K562 (cell line): ENCODE measurements at regions not wholly inside any gene's neighbourhood (a gene's known extent, or its start where the extent isn't known, plus 50 kb on each side); places are given as distances from the start of the nearest gene placed in this dataset.

Experiments
- ATAC-seq: fragments of 200-7000 bp; cut with Tn5 transposase; 3 replicates; pipeline ENCODE4 v1.9.1; 2020; ENCODE audit warnings: moderate library complexity
- BruUV-seq: library from RNA; stranded (reverse); fragments of 400-500 nt; replicated peaks from 2 replicates; lab custom pipeline; 2021; lab: Mats Ljungman, UMichigan
- CTCF ChIA-PET: fragments of 300-600 bp; formaldehyde crosslinking; extraction: SDS; loops from one replicate; lab custom pipeline; 2021; ENCODE audit warnings: low intra/inter-chr PET ratio; lab: Yijun Ruan, JAX
- POLR2A ChIA-PET: fragments of 300-600, 350-650 bp; sonication (Branson Sonifier 250); formaldehyde crosslinking; extraction: SDS; loops from one replicate; lab custom pipeline; 2021; ENCODE audit warnings: antibody characterized with exemption, inconsistent platforms; lab: Yijun Ruan, JAX
- DNase-seq, 4 experiments: peaks; one replicate each; pipeline versions ENCODE4 v3.0.0 to v3.0.0-alpha.2; 2011 to 2018; ENCODE audit warnings: low spot score in 3 of 4, mixed read lengths in 3 of 4; ENCODE audit errors: extremely low read depth in 1 of 4
- FAIRE-seq: peaks from 2 replicates; lab custom pipeline; 2011; peaks lifted over from hg19 to GRCh38; lab: Jason Lieb, UNC
- H2AFZ ChIP-seq: 2 replicates; pipeline ENCODE4 v1.6.0; 2011; ENCODE audit warnings: low read depth, low read length, control low read depth, inconsistent platforms
- H3K27ac ChIP-seq: fragments of 200-600 bp; 3 replicates; pipeline ENCODE4 v1.8.0; 2011; ENCODE audit warnings: low read depth, mild to moderate bottlenecking, control low read depth, inconsistent platforms, low read length, moderate library complexity, mixed read lengths; ENCODE audit errors: extremely low read depth
- H3K27me3 ChIP-seq, 2 experiments: fragments of 300-600 bp in 1 of 2; 2 replicates in 1 of 2; 3 replicates in 1 of 2; pipeline versions ENCODE4 v1.6.0 to v1.8.0; 2011; ENCODE audit warnings: inconsistent platforms in 2 of 2, low read length in 2 of 2, mild to moderate bottlenecking in 1 of 2, mixed read lengths in 1 of 2, moderate library complexity in 1 of 2; ENCODE audit not compliant: control insufficient read depth in 2 of 2, insufficient read depth in 2 of 2
- H3K36me3 ChIP-seq: fragments of 300-600 bp; 3 replicates; pipeline ENCODE4 v1.8.0; 2011; ENCODE audit warnings: mild to moderate bottlenecking, low read length, inconsistent platforms; ENCODE audit not compliant: control insufficient read depth, insufficient read depth
- H3K4me1 ChIP-seq, 2 experiments: fragments of 200-600 bp in 1 of 2; replicated peaks in 1 of 2; 2 replicates in 1 of 2; 3 replicates in 1 of 2; pipeline versions ENCODE4 v1.5.1 to v1.8.0; 2011; ENCODE audit warnings: inconsistent platforms in 2 of 2, low read length in 2 of 2, mild to moderate bottlenecking in 1 of 2, mixed read lengths in 1 of 2, moderate library complexity in 1 of 2; ENCODE audit not compliant: control insufficient read depth in 2 of 2, insufficient read depth in 2 of 2
- H3K4me2 ChIP-seq: 2 replicates; pipeline ENCODE4 v1.6.1; 2011; ENCODE audit warnings: low read length, control low read depth, inconsistent platforms, mixed read lengths; ENCODE audit not compliant: insufficient read depth
- H3K4me3 ChIP-seq: fragments of 200-600 bp; sonication (generic), shearing (Covaris generic); 2 replicates; pipeline ENCODE4 v1.5.1; 2016; ENCODE audit warnings: control low read depth, inconsistent platforms
- H3K79me2 ChIP-seq: fragments of 200-600 bp; 3 replicates; pipeline ENCODE4 v1.8.0; 2011; ENCODE audit warnings: low read length, inconsistent platforms; ENCODE audit not compliant: control insufficient read depth, insufficient read depth
- H3K9ac ChIP-seq, 2 experiments: 2 replicates each; pipeline versions ENCODE4 v1.6.0 to v1.6.1; 2011; ENCODE audit warnings: low read depth in 2 of 2, low read length in 2 of 2, control low read depth in 1 of 2, inconsistent platforms in 1 of 2, mild to moderate bottlenecking in 1 of 2, mixed read lengths in 1 of 2; ENCODE audit not compliant: insufficient read depth in 1 of 2
- H3K9me1 ChIP-seq: one replicate; pipeline ENCODE4 v1.6.0; 2011; ENCODE audit warnings: inconsistent platforms, mild to moderate bottlenecking, low read length, moderate library complexity; ENCODE audit not compliant: control insufficient read depth, insufficient read depth
- H3K9me3 ChIP-seq: replicated peaks from 2 replicates; pipeline ENCODE4 v1.5.1; 2011; ENCODE audit warnings: low read depth, low read length, inconsistent platforms; ENCODE audit not compliant: control insufficient read depth, insufficient read depth
- H4K20me1 ChIP-seq: replicated peaks from 2 replicates; pipeline ENCODE4 v1.6.1; 2011; ENCODE audit warnings: low read length, inconsistent platforms, mixed read lengths; ENCODE audit not compliant: control insufficient read depth, insufficient read depth
- FOS ChIP-seq: IDR thresholded peaks from 3 replicates; pipeline ENCODE4 v1.6.1; 2011; ENCODE audit not compliant: insufficient read length; ENCODE audit errors: extremely low read depth
- HDAC2 ChIP-seq: fragments of 450-650 bp; IDR thresholded peaks from 2 replicates; pipeline ENCODE4 v1.6.1; 2016; ENCODE audit warnings: mild to moderate bottlenecking
- MYNN ChIP-seq, 2 experiments: sonication (generic); formaldehyde crosslinking in 1 of 2; IDR thresholded peaks; 2 replicates each; pipeline versions ENCODE4 v1.5.0 to v1.6.1; 2016 to 2020; ENCODE audit warnings: antibody characterized with exemption in 1 of 2, missing genetic modification reagents in 1 of 2
- NR3C1 ChIP-seq: sonication (generic); formaldehyde crosslinking; IDR thresholded peaks from 2 replicates; pipeline ENCODE4 v1.8.1; 2022; ENCODE audit warnings: missing genetic modification reagents
- ZC3H11A ChIP-seq: IDR thresholded peaks from 2 replicates; pipeline ENCODE4 v1.6.1; 2012; ENCODE audit warnings: low read depth, low read length, improper control_type of control experiment
- WGBS: fragments of 100-300 bp; shearing (Covaris generic); methylation state at CpG from one replicate; pipeline ENCODE4 v1.1.6; 2016; ENCODE audit warnings: low coverage, mixed read lengths; ENCODE audit not compliant: insufficient coverage; ENCODE audit errors: missing lambda C conversion rate; 5-methylcytosine and 5-hydroxymethylcytosine counted together
- in situ Hi-C: fragments of 300-500 bp; cut with MboI; formaldehyde crosslinking; loops from 4 replicates; pipeline ENCODE4 v1.15.0; 2018; ENCODE audit warnings: inconsistent platforms, mixed read lengths
- intact Hi-C: fragments of 100-400 bp; cut with micrococcal nuclease; formaldehyde crosslinking; loops from 2 replicates; pipeline ENCODE4 v1.14.2; 2022
- TF ChIP-seq, protein P1 (sequence below), 2 experiments: fragments of 450-650 bp in 1 of 2; sonication (generic) in 1 of 2; formaldehyde crosslinking in 1 of 2; IDR thresholded peaks; 2 replicates each; pipeline versions ENCODE4 v1.7.1 to v1.9.0; 2016 to 2022; ENCODE audit warnings: inconsistent platforms in 1 of 2, mild to moderate bottlenecking in 1 of 2, missing genetic modification reagents in 1 of 2
- TF ChIP-seq, protein P2 (sequence below): fragments of 250-450 bp; sonication (Bioruptor Pico); IDR thresholded peaks from 2 replicates; pipeline ENCODE4 v1.5.0; 2021
- TF ChIP-seq, protein P3 (sequence below): sonication (generic); formaldehyde crosslinking; IDR thresholded peaks from 2 replicates; pipeline ENCODE4 v1.8.0; 2022; ENCODE audit warnings: mild to moderate bottlenecking, missing genetic modification reagents

DNA sequence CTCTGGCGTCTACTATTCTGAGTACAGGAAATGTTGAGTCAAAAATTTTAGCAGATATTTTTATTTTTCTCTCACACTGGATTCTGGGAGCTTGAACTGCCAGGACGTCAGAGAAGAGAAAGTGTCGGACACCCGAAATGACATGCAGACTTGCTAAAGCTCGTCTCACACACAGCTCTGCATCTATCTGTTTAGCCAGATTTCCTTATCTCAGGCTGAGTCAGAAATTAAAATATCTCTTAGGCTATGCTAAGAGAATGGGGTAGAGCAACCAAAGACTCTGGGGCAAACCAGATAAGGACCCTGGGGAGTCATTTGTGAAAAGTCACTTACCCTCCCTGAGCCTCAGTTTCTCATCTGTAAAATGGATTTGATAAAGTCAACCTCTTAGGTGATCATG, 1124.1 kb downstream of the VRK1 start:
- no peak overlapping the region for H3K4me3 ChIP-seq
- H3K79me2 ChIP-seq: no peaks in the 10 kb centered on the region
- FAIRE-seq: no peak
- no peak overlapping the region for H3K9ac ChIP-seq
- ChIA-PET POLR2A (interaction anchor here (0.6 kb wide), 1 partner anchor 8 kb away, joined by 3 read pairs; no protein-coding TSS in a partner anchor), CTCF (no interaction called here)
- TF ChIP-seq MYNN (IDR thresholded peaks at IDR 0.05) (no peak), MYNN (CRISPR knock-in tag; IDR thresholded peaks at IDR 0.05) (no peak), HDAC2 (no peak), FOS (no peak), NR3C1 (CRISPR knock-in tag) (no peak), ZC3H11A (no peak)
- TF ChIP-seq, protein P1, sequence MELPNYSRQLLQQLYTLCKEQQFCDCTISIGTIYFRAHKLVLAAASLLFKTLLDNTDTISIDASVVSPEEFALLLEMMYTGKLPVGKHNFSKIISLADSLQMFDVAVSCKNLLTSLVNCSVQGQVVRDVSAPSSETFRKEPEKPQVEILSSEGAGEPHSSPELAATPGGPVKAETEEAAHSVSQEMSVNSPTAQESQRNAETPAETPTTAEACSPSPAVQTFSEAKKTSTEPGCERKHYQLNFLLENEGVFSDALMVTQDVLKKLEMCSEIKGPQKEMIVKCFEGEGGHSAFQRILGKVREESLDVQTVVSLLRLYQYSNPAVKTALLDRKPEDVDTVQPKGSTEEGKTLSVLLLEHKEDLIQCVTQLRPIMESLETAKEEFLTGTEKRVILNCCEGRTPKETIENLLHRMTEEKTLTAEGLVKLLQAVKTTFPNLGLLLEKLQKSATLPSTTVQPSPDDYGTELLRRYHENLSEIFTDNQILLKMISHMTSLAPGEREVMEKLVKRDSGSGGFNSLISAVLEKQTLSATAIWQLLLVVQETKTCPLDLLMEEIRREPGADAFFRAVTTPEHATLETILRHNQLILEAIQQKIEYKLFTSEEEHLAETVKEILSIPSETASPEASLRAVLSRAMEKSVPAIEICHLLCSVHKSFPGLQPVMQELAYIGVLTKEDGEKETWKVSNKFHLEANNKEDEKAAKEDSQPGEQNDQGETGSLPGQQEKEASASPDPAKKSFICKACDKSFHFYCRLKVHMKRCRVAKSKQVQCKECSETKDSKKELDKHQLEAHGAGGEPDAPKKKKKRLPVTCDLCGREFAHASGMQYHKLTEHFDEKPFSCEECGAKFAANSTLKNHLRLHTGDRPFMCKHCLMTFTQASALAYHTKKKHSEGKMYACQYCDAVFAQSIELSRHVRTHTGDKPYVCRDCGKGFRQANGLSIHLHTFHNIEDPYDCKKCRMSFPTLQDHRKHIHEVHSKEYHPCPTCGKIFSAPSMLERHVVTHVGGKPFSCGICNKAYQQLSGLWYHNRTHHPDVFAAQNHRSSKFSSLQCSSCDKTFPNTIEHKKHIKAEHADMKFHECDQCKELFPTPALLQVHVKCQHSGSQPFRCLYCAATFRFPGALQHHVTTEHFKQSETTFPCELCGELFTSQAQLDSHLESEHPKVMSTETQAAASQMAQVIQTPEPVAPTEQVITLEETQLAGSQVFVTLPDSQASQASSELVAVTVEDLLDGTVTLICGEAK (IDR thresholded peaks at IDR 0.05): no peak
- TF ChIP-seq, protein P1 (CRISPR knock-in tag; IDR thresholded peaks at IDR 0.05): no peak
- TF ChIP-seq, protein P2, sequence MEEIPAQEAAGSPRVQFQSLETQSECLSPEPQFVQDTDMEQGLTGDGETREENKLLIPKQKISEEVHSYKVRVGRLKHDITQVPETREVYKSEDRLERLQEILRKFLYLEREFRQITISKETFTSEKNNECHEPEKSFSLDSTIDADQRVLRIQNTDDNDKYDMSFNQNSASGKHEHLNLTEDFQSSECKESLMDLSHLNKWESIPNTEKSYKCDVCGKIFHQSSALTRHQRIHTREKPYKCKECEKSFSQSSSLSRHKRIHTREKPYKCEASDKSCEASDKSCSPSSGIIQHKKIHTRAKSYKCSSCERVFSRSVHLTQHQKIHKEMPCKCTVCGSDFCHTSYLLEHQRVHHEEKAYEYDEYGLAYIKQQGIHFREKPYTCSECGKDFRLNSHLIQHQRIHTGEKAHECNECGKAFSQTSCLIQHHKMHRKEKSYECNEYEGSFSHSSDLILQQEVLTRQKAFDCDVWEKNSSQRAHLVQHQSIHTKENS (CRISPR knock-in tag): no peak
- TF ChIP-seq, protein P3, sequence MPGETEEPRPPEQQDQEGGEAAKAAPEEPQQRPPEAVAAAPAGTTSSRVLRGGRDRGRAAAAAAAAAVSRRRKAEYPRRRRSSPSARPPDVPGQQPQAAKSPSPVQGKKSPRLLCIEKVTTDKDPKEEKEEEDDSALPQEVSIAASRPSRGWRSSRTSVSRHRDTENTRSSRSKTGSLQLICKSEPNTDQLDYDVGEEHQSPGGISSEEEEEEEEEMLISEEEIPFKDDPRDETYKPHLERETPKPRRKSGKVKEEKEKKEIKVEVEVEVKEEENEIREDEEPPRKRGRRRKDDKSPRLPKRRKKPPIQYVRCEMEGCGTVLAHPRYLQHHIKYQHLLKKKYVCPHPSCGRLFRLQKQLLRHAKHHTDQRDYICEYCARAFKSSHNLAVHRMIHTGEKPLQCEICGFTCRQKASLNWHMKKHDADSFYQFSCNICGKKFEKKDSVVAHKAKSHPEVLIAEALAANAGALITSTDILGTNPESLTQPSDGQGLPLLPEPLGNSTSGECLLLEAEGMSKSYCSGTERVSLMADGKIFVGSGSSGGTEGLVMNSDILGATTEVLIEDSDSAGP (CRISPR knock-in tag): no peak
- BruUV-seq: no TSS peak
- no peak overlapping the region for H3K4me2 ChIP-seq
- H3K27me3 ChIP-seq: no peaks in the 10 kb centered on the region
- in situ Hi-C loops: no loop called here
- H3K36me3 ChIP-seq: no peaks in the 10 kb centered on the region
- intact Hi-C loops: no loop called here
- no peak overlapping the region for H2AFZ ChIP-seq
- H3K27ac ChIP-seq: no peak overlapping the region
- no peak for DNase-seq
- H3K4me1 ChIP-seq: no peaks in the 10 kb centered on the region
- H3K9me3 ChIP-seq: no peaks in the 10 kb centered on the region
- no peak for ATAC-seq
- WGBS: 0% methylated on average over 3 of the region's 5 CpGs
- no peaks in the 10 kb centered on the region for H4K20me1 ChIP-seq
- no peaks in the 10 kb centered on the region for H3K9me1 ChIP-seq
